CD4-positive, alpha-beta T cell treated with Interleukin-6 for 4 hours (primary cell): ENCODE measurements at regions not wholly inside any gene's neighbourhood (a gene's known extent, or its start where the extent isn't known, plus 50 kb on each side); places are given as distances from the start of the nearest gene placed in this dataset.
"Not testable (repeated sequence)": the region's sequence is repeated elsewhere in the genome, so short reads cannot be mapped to it uniquely, and the experiment has no call there.

Experiments
- DNase-seq: peaks from one replicate; pipeline ENCODE4 v3.0.0-alpha.2; 2020; ENCODE audit warnings: mixed read lengths

DNA sequence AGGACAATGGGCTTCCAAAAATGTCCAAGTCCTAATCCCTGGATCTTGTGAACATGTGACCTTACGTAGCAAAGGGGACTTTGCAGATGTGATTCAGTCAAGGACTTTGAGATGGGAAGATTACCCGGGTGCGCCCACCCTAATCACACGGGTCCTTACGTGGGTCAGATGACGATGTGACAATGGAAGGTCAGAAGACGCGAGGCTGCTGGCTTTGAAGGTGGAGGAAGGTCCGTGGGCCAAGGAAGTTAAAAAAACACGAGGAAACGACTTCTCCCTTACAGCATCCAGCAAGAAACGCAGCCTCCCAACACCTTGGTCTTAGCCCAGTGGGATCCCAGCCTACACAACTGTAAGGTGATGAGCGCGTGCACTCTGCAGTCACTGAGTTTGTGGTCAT lies 860.1 kb downstream of the TBC1D22A start:
- DNase-seq = no peak

DNA sequence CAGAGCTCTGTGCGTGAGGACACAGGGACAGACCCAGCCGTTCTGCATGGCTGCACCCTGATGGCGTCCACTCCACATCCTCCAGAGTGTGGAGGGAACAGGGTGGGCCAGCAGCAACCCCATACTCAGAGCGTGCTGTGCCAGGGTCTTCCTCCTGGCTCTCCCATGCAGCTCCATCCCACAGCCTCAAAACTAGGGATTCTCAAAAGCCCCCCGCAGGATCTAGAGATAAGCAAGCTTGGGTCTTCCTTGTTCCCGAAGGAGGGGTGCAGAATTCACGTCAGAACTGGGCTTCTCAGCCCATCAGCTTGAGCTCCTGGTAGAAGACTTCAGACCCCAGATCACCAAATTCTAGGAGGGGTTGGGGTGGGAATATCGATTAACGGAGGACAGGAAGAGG lies 858.8 kb downstream of the TBC1D22A start:
- no peak for DNase-seq

DNA sequence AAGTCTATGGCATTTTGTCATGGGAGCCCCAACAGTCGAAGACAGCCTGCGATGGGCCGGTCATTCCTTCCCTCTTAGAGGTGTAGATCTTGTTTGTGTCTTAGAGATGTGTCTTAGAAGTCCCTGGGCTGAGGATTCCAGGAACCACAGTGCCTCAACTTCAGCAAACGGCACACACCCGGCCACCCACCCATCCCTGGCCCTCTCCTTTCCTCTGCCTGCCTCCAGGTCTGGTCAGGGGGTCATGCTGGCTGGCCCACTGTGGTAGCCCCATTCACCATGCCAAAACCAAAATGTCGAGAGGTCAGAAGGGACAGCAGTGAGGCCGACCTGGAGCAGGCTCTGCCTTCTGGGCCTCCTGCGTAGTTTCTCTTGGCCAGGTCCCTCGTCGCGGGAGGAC lies 857.9 kb downstream of the TBC1D22A start:
- no peak for DNase-seq

DNA sequence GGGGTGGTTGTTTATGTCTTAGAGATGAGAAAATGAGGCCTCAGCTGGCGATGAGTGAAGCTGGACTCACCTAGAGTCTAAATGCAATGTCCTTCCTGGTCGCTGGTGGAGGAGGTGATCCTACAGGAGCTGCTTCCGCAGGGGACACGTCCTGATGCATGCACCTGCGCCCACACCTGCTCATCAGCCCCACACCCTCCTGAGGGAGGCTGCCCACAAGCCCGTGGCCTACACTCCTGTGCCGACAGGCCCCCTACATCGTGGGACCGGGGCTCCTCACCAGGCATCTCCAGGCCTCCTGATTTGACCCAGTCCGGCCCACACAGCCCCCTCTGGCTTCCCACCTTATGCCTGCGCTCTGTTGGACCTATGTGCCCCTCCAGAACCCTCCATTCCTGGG lies 857.2 kb downstream of the TBC1D22A start:
- DNase-seq = no peak

DNA sequence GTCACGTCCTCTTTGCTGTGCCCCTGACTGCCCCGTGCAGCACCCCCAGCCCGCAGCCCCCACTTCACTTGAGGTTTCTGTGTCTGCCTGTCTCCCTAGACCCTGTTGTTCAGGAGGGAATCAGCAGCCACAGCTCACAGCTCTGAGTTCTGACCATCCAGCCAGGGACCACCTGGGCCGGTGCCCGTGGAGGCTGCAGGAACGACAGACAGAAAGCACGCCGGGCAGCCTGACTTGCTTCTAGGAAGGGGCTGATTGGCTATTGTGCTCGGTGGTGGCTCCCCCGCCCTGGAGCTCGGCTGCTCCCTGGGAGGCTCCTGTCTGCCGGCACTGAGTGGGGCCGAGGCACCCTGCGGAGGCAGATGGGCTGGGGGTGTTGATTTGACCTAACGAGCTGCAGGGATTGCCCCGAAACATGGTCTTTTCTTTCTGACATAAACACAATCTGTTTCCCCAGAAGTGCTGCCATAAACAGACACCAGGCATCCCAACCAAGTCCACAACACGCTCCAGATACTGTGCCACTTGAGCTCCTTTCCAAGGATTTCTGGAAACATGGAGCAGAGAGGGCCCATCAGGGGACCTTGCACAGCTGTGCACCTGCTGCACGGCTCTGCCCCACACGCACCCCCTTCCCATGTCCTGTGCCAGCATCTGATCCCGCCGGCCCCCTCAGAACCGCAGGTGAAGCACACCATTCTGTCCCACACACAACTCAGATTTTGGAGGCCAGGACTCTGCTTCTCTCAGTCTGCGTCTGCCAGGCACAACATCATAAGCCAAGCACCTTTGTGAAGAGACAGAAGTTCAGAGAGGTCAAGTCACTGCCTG lies 855.9 kb downstream of the TBC1D22A start:
- no peak for DNase-seq

DNA sequence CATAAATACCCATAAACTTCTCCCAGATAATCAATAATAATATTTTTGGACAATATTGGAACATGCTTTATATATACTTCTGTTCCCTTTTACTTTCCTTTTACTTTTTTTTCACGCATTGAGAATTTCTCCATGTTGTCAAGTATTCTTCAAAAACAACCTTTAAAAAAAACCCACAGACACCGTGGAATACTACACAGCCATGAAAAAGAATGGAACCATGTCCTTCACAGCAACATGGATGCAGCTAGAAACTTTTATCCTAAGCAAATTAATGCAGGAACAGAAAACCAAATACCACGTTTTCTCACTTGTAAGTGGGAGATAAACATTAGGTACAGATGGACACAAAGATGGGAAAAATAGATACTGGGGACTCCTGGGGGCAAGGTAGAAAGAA lies 854.7 kb downstream of the TBC1D22A start:
- DNase-seq = no peak

DNA sequence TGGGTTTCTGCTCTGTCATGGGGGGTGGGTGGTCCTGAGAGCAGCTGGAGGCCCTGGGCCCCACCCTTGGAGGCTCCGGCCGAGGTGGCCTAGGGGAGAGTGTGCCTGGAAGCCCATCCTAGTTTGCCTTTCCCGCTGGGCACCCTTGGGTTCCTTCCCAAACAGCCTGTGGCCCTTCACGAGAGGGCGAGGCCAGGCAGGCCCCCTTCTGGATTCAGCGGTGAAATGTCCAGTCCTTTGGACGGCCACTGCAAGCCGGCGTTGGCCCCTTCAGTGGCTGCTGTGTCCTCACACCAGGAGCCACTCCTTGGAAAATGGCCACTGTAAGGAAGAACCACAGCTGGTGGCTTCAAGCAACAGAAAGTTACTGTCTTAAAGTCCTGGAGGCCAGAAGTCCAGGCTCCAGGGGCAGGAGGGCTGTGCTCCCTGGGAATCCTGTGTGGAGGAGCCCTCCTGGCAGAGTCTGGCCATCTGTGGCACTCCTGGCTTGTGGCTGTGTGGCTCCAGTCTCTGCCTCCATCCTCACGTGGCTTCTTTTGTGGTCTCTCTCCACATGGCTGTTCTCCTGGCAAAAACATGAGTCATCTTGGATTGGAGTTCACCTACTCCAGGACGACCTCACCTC lies 854.1 kb downstream of the TBC1D22A start:
- DNase-seq = no peak

DNA sequence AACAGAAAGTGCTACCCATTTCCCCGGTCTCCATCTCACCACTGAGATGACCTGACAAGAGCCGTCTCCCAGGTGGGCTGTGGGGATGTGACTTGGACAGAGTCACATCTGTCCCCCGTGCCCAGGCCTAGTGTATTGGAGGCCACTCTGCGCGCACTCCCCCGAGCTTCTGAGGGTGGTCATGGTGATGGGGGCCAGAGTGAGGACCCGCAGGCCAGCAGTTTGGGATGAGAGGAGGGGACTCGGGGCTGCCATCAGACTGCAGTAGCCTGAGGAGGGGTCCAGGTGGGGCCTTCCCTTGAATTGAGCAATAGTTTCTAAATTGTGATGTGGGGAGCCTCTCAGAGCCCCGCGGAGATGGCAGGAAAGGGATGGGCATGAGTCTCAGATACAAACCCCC lies 852.6 kb downstream of the TBC1D22A start:
- no peak for DNase-seq

DNA sequence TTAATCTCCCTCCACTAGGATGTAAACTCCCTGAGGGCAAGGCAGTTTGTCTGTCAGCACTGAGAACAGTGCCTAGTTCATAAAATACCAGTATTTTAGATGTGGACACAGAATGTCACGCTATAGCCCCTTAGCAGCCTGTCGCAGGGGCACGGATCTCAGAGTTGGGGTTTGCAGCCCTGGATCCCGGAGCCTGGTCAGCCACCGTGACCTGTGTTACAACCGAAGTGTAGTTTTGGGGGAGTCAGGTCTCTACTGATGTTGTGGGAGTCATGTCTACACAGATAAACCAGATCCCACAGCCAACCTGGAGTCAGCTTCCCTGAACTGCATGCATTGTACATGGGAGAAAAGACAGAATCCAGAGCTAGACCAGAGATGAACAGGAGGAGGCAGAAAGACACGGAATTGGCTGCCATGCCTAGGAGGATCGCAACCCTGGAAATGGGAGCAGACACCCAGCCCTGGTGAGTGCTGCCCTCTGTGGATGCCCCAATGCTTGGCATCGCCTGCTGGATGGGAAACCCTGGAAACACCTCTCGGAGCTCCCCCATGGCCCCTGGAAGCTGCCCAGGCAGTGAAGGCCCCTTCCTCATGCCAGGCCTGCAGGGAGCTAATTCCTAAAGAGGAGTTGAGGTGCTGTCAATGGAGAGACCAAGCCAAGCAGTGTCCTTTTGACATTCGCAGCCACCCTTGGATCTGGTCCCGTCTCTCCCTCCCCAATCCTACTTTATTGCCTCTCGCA lies 851.3 kb downstream of the TBC1D22A start:
- no peak for DNase-seq

DNA sequence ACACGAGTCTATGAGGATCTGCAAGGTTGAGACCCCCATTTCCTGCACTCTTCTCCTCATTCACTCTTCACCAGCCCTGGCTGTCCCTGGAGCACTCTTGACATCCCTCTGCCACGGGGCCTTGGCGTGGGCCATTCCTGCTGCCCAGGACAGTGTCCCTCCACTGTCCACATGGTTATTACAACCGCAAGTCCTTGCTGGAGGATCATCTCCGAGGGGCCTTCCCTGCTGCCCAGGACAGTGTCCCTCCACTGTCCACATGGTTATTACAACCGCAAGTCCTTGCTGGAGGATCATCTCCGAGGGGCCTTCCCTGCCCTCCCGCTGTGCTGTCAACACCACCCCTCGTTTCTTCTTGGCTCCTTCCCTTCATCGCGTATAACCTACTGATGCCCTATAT lies 850.7 kb downstream of the TBC1D22A start:
- not testable (repeated sequence) for DNase-seq

DNA sequence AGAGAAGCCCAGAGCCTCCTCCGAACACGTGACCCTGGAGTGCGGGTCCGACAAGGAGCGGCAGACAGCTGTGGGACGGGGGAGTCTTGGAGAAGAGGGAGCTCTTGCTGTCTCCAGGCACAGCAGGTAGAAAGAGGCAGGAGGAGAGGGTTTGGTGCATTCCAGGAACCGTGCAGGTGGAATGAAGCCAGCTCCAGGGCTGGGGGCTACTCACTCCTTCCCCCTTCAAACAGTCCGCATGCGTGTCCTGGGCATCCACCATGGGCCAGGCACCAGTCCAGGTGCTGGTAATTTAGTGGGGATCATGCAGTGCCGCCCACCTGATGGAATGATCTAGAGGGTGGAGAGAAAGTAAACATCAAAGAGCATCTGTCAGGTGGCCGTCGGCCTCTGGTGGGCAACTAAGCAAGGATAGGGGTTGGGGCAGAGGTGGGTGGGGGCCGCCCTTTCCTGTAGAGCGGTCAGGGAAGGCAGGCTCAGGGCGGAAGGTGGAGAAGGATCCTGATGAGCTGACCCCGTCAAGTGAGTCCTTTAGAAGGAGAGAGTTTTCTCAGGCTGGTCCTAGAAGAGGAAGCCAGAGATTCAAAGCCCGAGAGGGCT lies 850.0 kb downstream of the TBC1D22A start:
- no peak for DNase-seq

DNA sequence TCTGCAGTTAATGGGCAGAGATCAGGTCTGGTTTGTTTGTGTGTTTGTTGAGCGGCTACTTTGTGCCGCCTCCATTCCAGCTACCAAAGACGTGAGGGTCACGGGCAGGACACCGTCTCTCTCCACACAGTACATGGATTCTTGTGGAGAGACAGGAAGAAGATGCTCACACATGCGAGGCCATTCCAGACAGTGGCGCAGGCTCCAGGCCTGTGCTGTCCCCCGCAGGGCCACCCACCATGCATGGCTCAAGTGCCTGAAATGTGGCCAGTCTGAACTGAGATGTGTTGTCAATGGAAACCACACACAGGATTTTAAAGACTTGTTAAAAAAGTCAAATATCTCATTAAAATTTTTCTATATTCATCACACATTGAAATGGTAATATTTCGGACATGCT lies 848.3 kb downstream of the TBC1D22A start:
- no peak for DNase-seq

DNA sequence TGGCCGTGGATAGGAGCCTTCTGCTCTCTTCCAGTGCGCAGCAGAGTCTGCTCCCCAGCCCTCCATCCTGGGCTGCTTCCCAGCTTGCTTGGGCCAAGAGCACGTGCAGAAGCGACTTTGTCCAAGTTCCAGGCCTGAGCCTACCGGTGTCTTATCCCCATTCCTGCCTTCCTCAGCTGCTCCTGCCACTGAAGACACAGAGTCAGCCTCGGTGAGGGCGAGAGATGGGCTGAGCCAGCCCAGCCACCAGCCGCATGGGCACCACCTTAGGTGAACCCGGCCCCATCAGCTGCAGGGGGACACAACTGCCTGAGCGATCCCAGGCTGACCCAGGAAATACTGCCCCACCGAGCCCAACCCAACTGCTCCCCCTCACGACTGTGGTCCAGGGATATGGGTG lies 847.8 kb downstream of the TBC1D22A start:
- DNase-seq = no peak

DNA sequence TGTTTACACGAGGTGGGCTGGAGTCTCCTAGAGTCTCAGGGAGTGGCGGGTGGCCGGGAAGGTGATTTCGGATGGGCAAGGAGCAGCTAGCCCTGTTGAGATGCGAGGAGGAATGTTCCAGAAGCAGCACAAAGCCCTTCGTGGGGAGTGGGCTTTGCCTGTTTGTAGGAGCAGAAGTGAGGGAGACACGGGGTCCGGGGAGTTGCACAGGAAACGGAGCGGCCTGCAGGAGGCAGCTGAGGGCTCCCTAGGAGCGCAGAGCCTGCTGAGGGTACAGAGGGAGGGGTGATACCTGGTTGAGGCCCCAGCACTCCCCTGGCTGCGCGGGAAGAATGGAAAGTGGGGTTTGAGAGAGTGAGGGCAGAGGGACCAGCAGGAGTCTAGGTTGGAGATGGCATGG lies 847.2 kb downstream of the TBC1D22A start:
- DNase-seq = no peak

DNA sequence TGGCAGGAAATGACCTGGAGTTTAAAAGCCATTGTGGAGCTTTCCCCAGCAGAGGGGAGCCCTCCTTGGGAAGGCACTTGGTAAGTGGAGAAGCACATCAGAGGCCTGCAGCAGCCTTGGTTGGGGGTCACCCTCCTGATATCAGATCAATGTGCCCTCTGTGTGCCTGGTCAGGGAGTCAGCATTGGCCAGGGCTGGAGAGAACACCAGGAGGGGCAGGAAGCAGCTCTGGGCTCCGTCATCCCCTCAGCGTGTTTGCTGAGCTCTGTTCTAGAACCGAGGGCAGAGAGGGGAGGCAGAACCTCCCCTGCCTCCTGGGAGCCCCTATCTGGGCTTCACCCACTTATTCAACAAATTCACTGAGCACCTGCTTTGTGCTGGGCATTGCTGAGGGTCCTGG lies 846.0 kb downstream of the TBC1D22A start:
- no peak for DNase-seq

DNA sequence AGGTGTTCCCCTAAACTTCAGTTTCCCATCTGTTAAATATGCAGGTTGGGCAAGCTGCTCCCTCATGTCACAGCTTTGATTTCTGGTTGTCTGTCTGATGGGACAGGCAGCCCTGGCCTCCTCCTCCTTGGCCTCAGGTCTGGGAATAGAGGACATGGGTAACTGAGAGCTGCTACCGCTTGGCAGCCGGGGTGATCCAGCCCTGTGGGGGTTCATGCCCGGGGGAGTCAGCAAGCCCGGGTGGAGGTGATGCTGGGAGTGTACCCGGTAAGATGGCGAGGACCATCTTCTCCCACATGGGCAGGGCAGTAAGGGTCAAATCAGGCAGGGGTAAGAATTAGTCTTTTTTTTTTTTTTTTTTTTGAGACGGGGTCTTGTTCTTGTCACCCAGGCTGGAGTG lies 845.0 kb downstream of the TBC1D22A start:
- DNase-seq = no peak

DNA sequence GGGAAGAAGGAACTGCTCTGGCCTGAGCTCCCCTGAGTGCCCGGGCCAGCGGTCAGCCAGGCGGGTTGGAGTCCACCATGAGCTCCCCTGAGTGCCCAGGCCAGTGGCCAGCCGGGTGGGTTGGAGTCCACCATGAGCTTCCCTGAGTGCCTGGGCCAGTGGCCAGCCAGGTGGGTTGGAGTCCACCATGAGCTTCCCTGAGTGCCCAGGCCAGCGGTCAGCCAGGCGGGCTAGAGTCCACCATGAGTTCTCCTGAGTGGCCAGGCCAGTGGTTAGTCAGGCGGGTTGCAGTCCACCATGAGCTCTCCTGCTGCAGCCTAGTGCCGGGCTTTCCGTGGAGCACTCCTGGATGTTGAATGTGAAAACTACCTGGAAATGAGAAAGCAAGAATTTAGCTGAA lies 844.0 kb downstream of the TBC1D22A start:
- no peak for DNase-seq

DNA sequence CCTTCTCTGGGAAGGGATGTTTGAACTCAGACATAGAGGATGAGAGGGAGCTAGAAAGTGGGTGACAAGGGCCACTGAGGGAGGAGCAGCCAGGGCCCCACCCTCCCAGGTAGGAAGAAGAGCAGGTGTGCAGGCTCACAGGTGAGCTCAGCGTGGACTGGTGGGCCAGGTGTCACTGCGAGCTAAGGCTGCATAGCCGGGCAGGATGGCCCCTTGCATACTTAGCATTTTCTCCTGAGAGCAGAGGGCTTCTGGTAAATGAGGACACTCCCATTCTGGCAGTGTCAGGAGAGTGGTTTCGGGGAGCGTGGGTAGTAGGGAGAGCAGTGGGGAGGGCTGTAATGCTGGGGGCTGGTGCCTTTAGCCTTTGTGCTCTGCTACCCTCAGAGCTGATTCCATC lies 843.4 kb downstream of the TBC1D22A start:
- DNase-seq = no peak

DNA sequence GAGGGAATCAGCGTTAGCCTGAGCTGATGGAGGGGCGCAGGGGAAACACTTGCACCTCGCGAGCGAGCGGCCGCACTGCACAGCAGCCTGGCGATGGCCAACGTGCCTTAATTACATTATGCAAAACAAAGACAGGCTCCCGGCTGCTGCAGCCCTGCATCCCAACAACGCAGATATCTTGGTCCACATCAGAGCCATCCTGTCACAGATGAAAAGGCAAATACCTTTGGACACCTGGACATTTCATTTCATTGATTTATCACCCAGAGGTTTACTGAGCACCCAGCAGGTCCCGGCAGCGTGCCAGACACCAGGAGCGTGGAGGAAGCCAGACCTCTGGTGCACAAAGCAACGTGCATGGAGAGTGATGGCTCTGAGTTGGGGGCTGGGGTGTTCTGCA lies 843.0 kb downstream of the TBC1D22A start:
- no peak for DNase-seq

DNA sequence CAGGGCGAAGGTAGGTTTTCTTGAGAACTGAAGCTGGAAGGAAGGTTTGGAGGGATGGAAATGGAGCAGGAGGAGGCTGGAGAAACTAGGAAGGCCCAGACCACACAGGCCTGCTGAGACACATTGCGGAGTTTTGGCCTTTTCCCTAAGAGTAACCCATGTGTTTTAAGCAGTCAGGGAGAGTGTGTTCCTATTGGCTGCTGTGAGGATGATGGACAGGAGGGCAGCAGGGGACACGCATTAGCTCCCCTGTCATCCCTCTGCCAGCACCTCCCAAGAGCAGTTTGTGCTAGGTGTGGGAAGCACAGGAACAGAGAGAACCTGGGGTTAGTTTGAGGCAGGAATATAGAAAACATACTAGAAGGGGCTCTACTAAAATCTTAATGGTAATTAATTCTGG lies 842.1 kb downstream of the TBC1D22A start:
- DNase-seq = no peak

DNA sequence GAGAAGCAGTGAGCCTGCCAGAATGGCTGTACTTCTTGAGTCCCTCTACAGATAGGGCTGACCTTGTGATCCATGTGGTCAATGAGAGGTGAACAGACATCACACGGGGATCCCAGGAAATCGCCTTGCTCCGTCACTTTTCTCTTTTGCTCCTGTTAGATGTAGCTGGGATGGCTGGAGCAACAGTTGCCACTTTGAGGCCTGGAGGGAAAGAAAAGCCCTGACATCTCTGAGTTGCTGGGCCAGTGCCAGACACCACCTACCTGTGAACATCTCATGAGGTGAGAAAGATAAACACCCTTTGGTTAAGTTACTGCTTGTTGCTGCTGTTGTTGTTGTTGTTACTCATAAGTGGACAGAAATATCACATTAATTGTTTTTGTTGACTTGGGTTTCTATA lies 840.3 kb downstream of the TBC1D22A start:
- DNase-seq = no peak

DNA sequence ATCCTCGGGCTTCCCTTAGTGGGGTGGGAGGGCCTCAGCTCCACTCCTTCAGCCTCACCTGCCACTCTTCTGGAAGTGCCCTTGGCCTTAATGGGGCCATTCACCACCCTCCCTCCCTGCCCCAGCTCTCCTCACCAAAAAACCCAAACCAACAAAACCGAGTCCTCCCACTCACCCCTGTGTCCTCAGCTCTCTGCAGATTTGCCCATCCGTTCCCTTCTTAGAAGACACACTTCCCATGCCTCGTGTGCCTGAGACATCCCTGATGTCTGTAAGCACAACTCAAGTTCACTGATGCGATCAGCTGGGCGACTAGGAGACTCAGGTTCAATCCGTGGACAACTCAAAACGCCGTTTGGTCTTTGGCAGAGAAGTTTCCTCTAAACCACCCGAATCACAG lies 839.2 kb downstream of the TBC1D22A start:
- DNase-seq = no peak

DNA sequence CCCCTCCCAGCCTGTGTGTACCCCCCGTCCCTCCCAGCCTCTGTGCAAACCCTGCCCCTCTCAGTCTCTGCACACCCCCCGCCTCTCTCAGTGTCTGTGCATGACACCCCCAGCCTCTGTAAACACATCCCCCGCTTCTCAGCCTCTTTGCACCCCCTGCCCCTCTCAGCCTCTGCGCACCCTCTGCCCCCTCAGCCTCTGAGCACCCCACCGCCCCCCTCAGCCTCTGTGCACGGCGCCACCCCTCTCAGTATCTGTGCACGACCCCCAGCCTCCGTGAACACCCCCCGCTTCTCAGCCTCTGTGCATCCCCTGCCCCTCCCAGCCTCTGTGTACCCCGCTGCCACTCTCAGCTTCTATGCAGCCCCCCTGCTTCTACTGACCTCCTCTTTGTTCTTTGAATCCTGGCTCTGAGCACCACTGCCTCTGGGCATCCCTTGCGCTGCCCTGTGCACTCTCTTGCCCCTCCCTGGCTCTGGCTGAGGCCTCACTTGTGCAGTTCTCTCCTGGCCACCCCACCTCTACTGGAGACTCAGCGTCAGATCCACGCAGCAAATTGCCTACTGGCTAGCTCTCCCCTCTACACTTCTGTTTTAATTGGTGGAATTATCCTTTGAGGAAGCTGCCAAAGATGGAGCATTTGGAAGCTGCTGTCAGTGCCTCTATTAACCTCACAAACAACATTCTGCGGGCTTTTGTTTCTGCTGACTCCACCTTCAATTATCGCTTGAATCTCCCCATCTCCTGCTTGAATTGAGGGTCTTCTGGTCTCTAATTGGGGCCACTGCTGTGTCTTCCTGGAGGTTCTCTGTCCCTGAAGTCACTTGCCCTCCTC lies 838.6 kb downstream of the TBC1D22A start:
- DNase-seq = no peak
